NAMALWA (cell line): ENCODE measurements at regions not wholly inside any gene's neighbourhood (a gene's known extent, or its start where the extent isn't known, plus 50 kb on each side); places are given as distances from the start of the nearest gene placed in this dataset.
"Not testable (repeated sequence)": the region's sequence is repeated elsewhere in the genome, so short reads cannot be mapped to it uniquely, and the experiment has no call there.

ENCODE experiments used
- DNase-seq: peaks from one replicate; pipeline ENCODE4 v3.0.0-alpha.2; 2015; ENCODE audit warnings: low spot score

DNA sequence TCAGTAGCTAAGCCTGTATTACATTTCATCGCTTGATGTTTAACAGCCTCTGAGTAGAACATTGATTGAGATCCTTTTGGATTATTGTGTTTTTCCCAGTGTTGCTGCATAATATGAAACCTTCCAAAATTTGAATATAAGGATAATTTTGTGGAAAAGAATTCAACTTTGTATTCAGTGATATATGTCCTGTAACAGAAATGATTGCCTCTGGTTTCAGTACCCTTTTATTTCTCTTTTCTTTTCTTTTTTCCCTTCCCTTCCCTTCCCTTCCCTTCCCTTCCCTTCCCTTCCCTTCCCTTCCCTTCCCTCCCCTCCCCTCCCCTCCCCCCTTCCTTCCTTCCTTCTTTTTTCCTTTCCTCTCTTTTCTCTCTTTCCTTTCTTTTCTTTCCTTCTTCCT is 74.6 kb downstream of the UTRN start:
- no peak for DNase-seq

DNA sequence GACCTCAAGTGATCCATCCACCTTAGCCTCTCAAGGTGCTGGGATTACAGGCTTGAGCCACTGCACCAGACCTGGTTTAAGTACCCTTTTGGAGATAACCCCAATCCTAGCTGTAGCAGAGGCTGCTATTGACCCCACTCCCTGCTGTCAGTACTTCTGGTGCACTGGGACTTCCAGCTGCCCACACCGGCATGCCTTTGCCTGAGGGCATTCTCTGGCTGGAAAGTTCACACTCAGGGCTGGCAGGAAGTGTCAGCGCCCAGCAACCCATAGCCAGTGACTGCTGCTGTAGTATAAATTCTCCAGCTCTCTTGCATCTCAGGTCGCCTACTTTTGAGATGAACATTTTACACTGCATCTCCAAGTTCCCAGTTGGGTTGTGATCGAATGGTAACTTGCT is 75.3 kb downstream of the UTRN start:
- no peak for DNase-seq

DNA sequence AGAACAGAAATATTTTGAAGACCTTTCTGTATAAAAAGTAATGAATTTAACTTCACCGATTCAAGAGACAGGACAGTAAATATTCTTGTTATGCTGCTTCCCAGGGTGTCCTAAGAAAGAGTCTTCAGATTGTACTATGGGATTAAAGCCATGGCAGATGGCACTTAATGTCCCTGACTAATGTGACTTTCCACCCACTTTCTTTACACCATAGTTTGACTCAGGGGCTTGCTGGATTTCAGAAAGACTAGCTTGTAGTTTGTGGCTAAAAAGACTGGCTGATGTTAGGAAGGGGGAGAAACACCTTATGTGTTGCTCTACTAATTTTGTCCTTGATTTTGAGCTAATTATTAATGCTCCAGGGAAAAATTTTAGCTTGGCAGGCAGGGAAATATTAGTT is 75.9 kb downstream of the UTRN start:
- DNase-seq: no peak

GRCh38 chr6:144362042-144363018 is 77.2 kb downstream of the UTRN start:
- DNase-seq: no peak

DNA sequence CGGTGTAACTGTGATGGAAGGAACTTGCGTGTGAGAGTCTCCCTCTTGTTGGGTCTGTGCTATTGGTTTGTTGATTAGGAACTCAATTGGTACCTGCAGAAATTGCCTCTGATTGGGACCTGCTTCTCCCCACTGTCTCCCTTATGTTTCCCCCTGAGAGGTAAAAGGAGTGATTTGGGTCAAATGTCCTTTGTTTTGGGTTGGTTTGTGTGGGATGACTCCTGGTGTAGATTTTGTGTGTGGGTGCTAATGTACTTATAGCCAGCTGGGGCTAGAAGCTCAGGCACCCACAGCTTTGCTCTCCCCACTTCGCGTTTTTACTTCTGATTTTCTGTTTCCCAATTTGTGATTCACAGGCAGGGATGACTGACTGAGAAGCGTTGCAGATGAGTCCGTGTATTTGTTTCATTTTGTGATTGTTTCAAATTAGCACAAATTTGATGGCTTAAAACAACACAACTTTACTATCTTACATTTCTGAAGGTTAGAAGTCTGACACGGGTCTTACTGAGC is 79.1 kb downstream of the UTRN start:
- DNase-seq: no peak

- DNase-seq: no peak
Observed at GRCh38 chr6:144364782-144365181, 79.6 kb downstream of the UTRN start.

- DNase-seq: no peak
Observed at GRCh38 chr6:144365271-144365670, 80.1 kb downstream of the UTRN start.

- not testable (repeated sequence) for DNase-seq
Observed at GRCh38 chr6:144369696-144370095, 84.6 kb downstream of the UTRN start.

DNA sequence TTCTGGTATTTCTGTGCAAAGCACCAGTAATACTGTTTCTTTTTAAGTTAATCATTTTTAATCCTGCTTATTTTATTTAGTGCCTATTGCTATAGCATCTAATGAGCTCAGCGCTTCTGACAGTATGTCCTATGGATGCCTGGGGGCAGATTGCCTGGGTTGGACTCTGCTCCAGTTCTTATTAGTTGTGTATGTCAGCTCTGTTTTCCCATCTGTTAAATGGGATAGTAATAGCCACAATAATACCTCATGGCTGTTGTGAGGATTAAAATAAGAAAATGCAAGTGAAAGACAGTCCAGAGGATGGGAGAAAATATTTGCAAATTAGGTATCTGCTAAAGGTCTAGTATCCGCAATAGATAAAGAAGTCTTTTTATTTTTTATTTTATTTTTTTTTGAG is 87.0 kb downstream of the UTRN start:
- no peak for DNase-seq

GRCh38 chr6:144372611-144373594 is 87.8 kb downstream of the UTRN start:
- no peak for DNase-seq

DNA sequence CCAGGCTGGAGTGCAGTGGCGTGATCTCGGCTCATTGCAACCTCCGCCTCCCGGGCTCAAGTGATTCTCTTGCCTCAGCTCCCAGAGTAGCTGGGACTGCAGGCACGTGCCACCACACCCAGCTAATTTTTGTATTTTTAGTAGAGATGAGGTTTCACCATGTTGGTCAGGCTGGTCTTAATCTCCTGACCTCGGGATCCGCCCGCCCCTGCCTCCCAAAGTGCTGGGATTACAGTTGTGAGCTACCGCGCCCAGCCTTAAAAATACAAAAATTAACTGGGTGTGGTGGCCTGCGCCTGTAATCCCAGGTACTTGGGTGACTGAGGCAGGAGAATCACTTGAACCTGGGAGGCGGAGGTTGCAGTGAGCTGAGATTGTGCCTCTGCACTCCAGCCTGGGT is 89.4 kb downstream of the UTRN start:
- DNase-seq: not testable (repeated sequence)

DNA sequence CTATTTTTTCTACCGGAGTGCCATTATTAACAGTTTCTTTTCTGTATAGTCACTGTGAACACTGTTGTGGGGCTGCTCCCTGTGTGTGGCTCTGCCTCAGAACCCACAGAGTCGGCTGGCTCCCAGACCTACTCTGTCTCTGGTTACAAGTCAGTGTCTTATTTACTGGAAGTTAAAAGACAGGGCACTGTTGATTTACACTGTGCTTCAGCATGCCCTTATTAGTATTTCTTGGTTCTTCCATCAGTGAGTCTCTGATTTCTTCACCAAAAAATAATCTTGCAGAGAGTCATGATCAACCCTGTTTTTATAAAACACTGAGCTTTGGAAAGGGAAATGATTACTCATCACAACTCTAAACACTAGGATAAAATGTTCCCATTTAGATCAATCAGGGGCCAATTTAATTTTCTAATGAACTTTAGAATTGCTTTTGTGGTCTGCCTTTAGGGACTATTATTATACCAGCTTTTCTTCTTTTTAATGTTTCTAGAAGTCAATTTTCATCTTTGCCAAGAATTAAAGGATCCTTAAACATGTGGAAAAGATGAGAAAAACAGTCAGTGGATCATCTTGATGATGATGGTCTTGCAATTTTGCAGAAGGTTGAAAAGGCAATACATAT is 92.6 kb downstream of the UTRN start:
- no peak for DNase-seq

DNA sequence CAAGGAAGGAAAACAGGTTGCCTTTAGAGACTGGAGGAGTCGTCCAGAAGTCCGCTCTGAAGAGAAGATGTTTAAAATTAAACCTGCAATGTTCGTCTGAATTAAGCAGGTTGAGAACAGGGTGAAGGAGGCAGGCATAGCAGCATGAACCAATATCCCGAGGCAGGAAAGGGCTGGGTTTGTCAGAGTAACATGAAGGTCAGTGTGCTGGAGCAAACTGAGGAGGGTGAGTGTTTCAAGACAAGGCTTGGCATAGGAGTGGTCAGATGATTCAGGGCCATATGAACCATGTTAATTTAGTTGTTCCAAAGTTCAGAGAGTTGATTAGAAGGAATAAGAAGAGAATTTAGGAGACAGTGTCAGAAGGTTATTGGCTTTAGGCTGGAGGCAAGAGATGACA is 93.3 kb downstream of the UTRN start:
- no peak for DNase-seq

GRCh38 chr6:144379356-144379755 is 94.2 kb downstream of the UTRN start:
- DNase-seq: no peak

GRCh38 chr6:144381499-144381898 is 96.4 kb downstream of the UTRN start:
- not testable (repeated sequence) for DNase-seq

DNA sequence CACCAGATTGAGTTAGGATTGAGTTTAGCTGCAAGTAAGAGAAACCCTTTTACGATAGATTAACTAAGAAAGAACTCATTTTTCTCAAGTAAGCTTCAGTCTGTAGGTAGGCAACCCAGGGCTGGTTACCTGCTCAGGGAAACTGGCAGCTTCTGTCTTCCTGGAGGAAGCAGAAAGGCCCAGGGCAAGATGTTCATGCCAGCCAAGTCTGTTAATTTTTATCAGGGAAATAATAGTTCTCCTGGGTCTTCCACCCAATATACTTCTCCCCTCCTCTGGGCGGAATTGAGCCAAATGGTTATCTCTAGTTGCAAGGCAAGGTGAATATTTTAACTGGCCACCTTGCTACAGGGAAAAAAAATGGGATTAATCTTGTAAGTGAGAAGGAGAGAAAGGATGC is 98.2 kb downstream of the UTRN start:
- no peak for DNase-seq

- DNase-seq: no peak
Observed at GRCh38 chr6:144384427-144384826, 99.3 kb downstream of the UTRN start.

GRCh38 chr6:144389474-144389873 is 104.3 kb downstream of the UTRN start:
- not testable (repeated sequence) for DNase-seq

GRCh38 chr6:144390202-144390601 is 105.1 kb downstream of the UTRN start:
- no peak for DNase-seq

DNA sequence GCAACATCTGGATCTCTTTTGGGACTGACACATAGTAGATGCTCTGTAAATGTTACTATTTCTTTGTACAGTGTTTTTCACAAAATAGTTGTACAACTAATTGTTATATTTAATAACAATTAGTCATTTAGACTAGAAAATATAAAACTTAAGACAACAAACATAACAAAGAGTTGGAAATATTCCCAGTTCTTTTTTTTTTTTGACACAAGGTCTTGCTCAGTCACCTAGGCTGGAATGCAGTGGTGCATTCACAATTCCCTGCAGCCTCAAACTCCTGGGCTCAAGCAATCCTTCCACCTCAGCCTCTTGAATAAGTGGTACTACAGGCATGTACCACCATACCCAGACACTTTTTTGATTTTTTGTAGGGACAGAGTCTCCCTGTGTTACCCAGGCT is 105.8 kb downstream of the UTRN start:
- DNase-seq: no peak

GRCh38 chr6:144392536-144392935 is 107.4 kb downstream of the UTRN start:
- DNase-seq: no peak

DNA sequence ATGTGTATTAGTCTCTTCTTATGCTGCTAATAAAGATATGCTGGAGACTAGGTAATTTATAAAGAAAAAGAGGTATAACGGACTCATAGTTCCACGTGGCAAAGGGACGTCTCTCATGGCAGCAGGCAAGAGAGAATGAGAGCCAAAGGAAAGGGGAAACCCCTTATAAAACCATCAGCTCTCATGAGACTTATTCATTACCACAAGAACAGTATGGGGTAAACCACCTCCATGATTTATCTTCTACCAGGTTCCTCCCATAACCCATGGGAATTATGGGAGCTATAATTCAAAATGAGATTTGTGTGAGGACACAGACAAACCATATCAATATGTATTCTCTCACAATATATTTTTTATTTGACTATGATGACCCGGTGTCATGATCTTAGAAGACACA is 109.1 kb downstream of the UTRN start:
- no peak for DNase-seq
